ENCODE measurements at regions not wholly inside any gene's neighbourhood (a gene's known extent, or its start where the extent isn't known, plus 50 kb on each side); places are given as distances from the start of the nearest gene placed in this dataset.
"Not testable (repeated sequence)": the region's sequence is repeated elsewhere in the genome, so short reads cannot be mapped to it uniquely, and the experiment has no call there.

- Histone ChIP-seq H3K36me3 (ENCODE audit: control insufficient read depth in 2 of 2, insufficient read depth in 1 of 2, low read length in 2 of 2) (no peaks in the 10 kb centered on the region), H3K9me3 (ENCODE audit: control insufficient read depth, insufficient read depth, low read depth, low read length) (no peaks in the 10 kb centered on the region), H3K4me1 (ENCODE audit: control insufficient read depth, insufficient read depth, low read length) (no peaks in the 10 kb centered on the region), H3K4me3 (ENCODE audit: low read depth, low read length) (no peak overlapping the region), H3K27ac (ENCODE audit: extremely low read depth, low read depth, low read length) (no peak overlapping the region)
- POLR2A ChIA-PET: no interaction called here
- TF ChIP-seq ZNF132 (tag by site-specific recombination; IDR thresholded peaks at IDR 0.05; ENCODE audit: borderline replicate concordance) (no peak), ZNF175 (tag by site-specific recombination; IDR thresholded peaks at IDR 0.05) (no peak)
- CTCF ChIA-PET: no interaction called here
Observed at GRCh38 chr2:77588438-77588837, 66.3 kb upstream of the LRRTM4 start.

DNA sequence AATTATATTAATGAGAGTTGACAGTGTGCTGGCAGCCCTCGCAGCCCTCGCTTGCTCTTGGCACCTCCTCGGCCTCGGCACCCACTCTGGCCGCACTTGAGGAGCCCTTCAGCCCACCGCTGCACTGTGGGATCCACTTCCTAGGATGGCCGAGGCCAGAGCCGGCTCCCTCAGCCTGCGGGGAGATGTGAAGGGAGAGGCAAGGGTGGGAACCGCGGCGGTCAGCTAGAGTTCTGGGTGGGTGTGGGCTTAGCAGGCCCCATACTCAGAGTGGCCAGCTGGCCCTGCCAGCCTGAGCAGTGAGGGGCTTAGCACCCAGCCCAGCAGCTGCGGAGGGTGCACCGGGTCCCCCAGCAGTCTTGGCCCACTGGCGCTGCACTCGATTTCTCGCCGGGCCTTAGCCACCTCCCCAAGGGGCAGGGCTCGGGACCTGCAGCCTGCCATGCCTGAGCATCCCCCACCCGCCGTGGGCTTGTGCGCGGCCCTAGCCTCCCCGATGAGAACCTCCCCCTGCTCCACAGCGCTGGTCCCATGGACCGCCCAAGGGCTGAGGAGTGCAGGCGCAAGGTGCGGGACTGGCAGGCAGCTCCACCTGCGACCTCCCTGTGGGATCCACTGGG, 68.2 kb upstream of the LRRTM4 start:
- H3K9me3 ChIP-seq (ENCODE audit: control insufficient read depth, insufficient read depth, low read depth, low read length): no peaks in the 10 kb centered on the region
- POLR2A ChIA-PET: no interaction called here
- no peak for TF ChIP-seq ZNF248 (tag by site-specific recombination; IDR thresholded peaks at IDR 0.05)
- TF ChIP-seq ZNF202 (tag by site-specific recombination; IDR thresholded peaks at IDR 0.05; ENCODE audit: borderline replicate concordance): peak; percentile 58; the same call in 1 of the 2 replicates
- no peak for TF ChIP-seq ZEB2 (tag by site-specific recombination; IDR thresholded peaks at IDR 0.05)

GRCh38 chr2:77592955-77593354, 70.8 kb upstream of the LRRTM4 start:
- H3K4me3 ChIP-seq (ENCODE audit: low read depth, low read length); POLR2A ChIA-PET; H3K36me3 ChIP-seq (ENCODE audit: control insufficient read depth in 2 of 2, insufficient read depth in 1 of 2, low read length in 2 of 2); CTCF ChIA-PET; H3K27ac ChIP-seq (ENCODE audit: extremely low read depth, low read depth, low read length); H3K4me1 ChIP-seq (ENCODE audit: control insufficient read depth, insufficient read depth, low read length); H3K9me3 ChIP-seq (ENCODE audit: control insufficient read depth, insufficient read depth, low read depth, low read length): not testable (repeated sequence)
- TF ChIP-seq EGR2 (tag by site-specific recombination; IDR thresholded peaks at IDR 0.05; ENCODE audit: low read depth) (peak; percentile 58), KLF1 (tag by site-specific recombination; IDR thresholded peaks at IDR 0.05) (peak; percentile 66), ZBTB8A (tag by site-specific recombination; IDR thresholded peaks at IDR 0.05) (peak; percentile 70), ZFHX2 (tag by site-specific recombination; conservative IDR thresholded peaks at IDR 0.05) (peak; percentile 52), GLIS1 (tag by site-specific recombination; IDR thresholded peaks at IDR 0.05) (0 out of 2 replicates have a peak, but pooled peaks have one; percentile 20), ZNF561 (tag by site-specific recombination; IDR thresholded peaks at IDR 0.05; ENCODE audit: borderline replicate concordance) (0 out of 2 replicates have a peak, but pooled peaks have one; percentile 25), HIC1 (tag by site-specific recombination; IDR thresholded peaks at IDR 0.05) (0 out of 2 replicates have a peak, but pooled peaks have one; percentile 27), ZFP69B (tag by site-specific recombination; IDR thresholded peaks at IDR 0.05) (peak; percentile 76), ZEB2 (tag by site-specific recombination; IDR thresholded peaks at IDR 0.05) (peak; percentile 69), ZNF2 (tag by site-specific recombination; IDR thresholded peaks at IDR 0.05) (peak; percentile 29; the same call in 1 of the 2 replicates), ZBTB48 (tag by site-specific recombination; IDR thresholded peaks at IDR 0.05) (peak; percentile 84), IKZF3 (tag by site-specific recombination; IDR thresholded peaks at IDR 0.05) (peak; percentile 18; the same call in 1 of the 2 replicates), SP7 (tag by site-specific recombination; IDR thresholded peaks at IDR 0.05) (peak; percentile 27; the same call in 1 of the 2 replicates), ZNF335 (tag by site-specific recombination; conservative IDR thresholded peaks at IDR 0.05) (peak; percentile 60), ZNF501 (tag by site-specific recombination; IDR thresholded peaks at IDR 0.05) (peak; percentile 53; the same call in 1 of the 2 replicates), WT1 (tag by site-specific recombination; IDR thresholded peaks at IDR 0.05) (0 out of 2 replicates have a peak, but pooled peaks have one; percentile 33), ZNF324 (tag by site-specific recombination; IDR thresholded peaks at IDR 0.05) (peak; percentile 49; the same call in 1 of the 2 replicates), KLF8 (tag by site-specific recombination; IDR thresholded peaks at IDR 0.05) (0 out of 2 replicates have a peak, but pooled peaks have one; percentile 25), ZNF423 (tag by site-specific recombination; IDR thresholded peaks at IDR 0.05) (peak; percentile 61; the same call in 1 of the 2 replicates), YY1 (tag by site-specific recombination; IDR thresholded peaks at IDR 0.05) (peak; percentile 41; the same call in 1 of the 2 replicates), GLIS2 (tag by site-specific recombination; IDR thresholded peaks at IDR 0.05) (peak; percentile 10; the same call in 1 of the 2 replicates)
- TF ChIP-seq, protein P1, sequence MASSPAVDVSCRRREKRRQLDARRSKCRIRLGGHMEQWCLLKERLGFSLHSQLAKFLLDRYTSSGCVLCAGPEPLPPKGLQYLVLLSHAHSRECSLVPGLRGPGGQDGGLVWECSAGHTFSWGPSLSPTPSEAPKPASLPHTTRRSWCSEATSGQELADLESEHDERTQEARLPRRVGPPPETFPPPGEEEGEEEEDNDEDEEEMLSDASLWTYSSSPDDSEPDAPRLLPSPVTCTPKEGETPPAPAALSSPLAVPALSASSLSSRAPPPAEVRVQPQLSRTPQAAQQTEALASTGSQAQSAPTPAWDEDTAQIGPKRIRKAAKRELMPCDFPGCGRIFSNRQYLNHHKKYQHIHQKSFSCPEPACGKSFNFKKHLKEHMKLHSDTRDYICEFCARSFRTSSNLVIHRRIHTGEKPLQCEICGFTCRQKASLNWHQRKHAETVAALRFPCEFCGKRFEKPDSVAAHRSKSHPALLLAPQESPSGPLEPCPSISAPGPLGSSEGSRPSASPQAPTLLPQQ (tag by site-specific recombination; IDR thresholded peaks at IDR 0.05): peak; percentile 80
- TF ChIP-seq, protein P2, sequence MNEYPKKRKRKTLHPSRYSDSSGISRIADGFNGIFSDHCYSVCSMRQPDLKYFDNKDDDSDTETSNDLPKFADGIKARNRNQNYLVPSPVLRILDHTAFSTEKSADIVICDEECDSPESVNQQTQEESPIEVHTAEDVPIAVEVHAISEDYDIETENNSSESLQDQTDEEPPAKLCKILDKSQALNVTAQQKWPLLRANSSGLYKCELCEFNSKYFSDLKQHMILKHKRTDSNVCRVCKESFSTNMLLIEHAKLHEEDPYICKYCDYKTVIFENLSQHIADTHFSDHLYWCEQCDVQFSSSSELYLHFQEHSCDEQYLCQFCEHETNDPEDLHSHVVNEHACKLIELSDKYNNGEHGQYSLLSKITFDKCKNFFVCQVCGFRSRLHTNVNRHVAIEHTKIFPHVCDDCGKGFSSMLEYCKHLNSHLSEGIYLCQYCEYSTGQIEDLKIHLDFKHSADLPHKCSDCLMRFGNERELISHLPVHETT (tag by site-specific recombination; IDR thresholded peaks at IDR 0.05): peak; percentile 22; the same call in 1 of the 2 replicates

More for the DNA sequence above, 68.2 kb upstream of the LRRTM4 start:
- Histone ChIP-seq H3K4me3 (ENCODE audit: low read depth, low read length) (no peak overlapping the region), H3K36me3 (ENCODE audit: control insufficient read depth in 2 of 2, insufficient read depth in 1 of 2, low read length in 2 of 2) (no peaks in the 10 kb centered on the region), H3K27ac (ENCODE audit: extremely low read depth, low read depth, low read length) (no peak overlapping the region), H3K4me1 (ENCODE audit: control insufficient read depth, insufficient read depth, low read length) (no peaks in the 10 kb centered on the region)
- CTCF ChIA-PET: no interaction called here

Data from HEK293 (cell line).